Right lobe of liver (tissue), 6 donors: ENCODE measurements at regions not wholly inside any gene's neighbourhood (a gene's known extent, or its start where the extent isn't known, plus 50 kb on each side); places are given as distances from the start of the nearest gene placed in this dataset.

Experiments
- ATAC-seq, 4 donors: fragments of 200-7000 bp; cut with Tn5 transposase; one replicate each; pipeline ENCODE4 v1.9.1; 2020; ENCODE audit warnings: mild to moderate bottlenecking in 4 of 4, moderate library complexity in 4 of 4
- DNase-seq, 3 donors: peaks; one replicate each; pipeline ENCODE4 v3.0.0-alpha.2; 2020
- H3K27ac ChIP-seq, 3 donors: fragments of 200-600 bp; one replicate each; pipeline ENCODE4 v1.8.0; 2022
- H3K27me3 ChIP-seq, 2 donors: fragments of 200-600 bp; one replicate each; pipeline ENCODE4 v1.8.0; 2022
- H3K36me3 ChIP-seq, 4 donors: fragments of 200-600 bp; sonication (generic) in 1 of 4; one replicate each; pipeline versions ENCODE4 v1.5.1 to v1.8.0; 2017 to 2022; ENCODE audit warnings: control low read depth in 1 of 4
- H3K4me1 ChIP-seq, 4 donors: fragments of 200-600 bp; sonication (generic) in 1 of 4; one replicate each; pipeline versions ENCODE4 v1.5.1 to v1.8.0; 2017 to 2022; ENCODE audit warnings: control low read depth in 1 of 4
- H3K4me3 ChIP-seq, 3 donors: fragments of 200-600 bp; one replicate each; pipeline ENCODE4 v1.8.0; 2022
- H3K9me3 ChIP-seq, 4 donors: fragments of 200-600 bp; sonication (generic) in 1 of 4; one replicate each; pipeline versions ENCODE4 v1.5.1 to v1.8.0; 2017 to 2022; ENCODE audit warnings: control low read depth in 1 of 4
- CTCF ChIP-seq, 4 donors: fragments of 200-600 bp in 3 of 4; fragments of 450-650 bp in 1 of 4; IDR thresholded peaks; one replicate each; pipeline versions ENCODE4 v1.5.1 to v1.8.0; 2016 to 2022; ENCODE audit warnings: antibody characterized with exemption in 4 of 4, mild to moderate bottlenecking in 2 of 4
- POLR2A ChIP-seq: fragments of 450-650 bp; IDR thresholded peaks from one replicate; pipeline ENCODE4 v1.6.1; 2017; ENCODE audit warnings: antibody characterized with exemption, mild to moderate bottlenecking
- WGBS: methylation state at CpG from one replicate; pipeline ENCODE4 v1.1.6; 2018; ENCODE audit warnings: low coverage, low lambda C conversion rate; ENCODE audit not compliant: insufficient coverage; ENCODE audit errors: missing lambda C conversion rate; 5-methylcytosine and 5-hydroxymethylcytosine counted together
- intact Hi-C, 2 donors: fragments of 100-400 bp; cut with DNase I; formaldehyde crosslinking; loops; one replicate each; pipeline versions ENCODE4 v1.11.2 to v1.14.1; 2022
- donor health status: DM: no; HTN: yes; CAD: no.
- donor health status: DM: no; HTN: no; CAD: no.
- donor health status: DM: no; HTN: no; CAD: no.
- donor health status: DM: no; HTN: yes; CAD: no.
- donor health status: DM: no; HTN: yes; CAD: no.

GRCh38 chr2:60249879-60250278, 303.6 kb downstream of the BCL11A start:
- H3K27me3 ChIP-seq, result no peaks in the 10 kb centered on the region
- H3K9me3 ChIP-seq, result no peaks in the 10 kb centered on the region
- TF ChIP-seq POLR2A (no peak), CTCF (IDR thresholded peaks at IDR 0.05) (no peak)
- intact Hi-C loops, result no loop called here
- no peaks in the 10 kb centered on the region for H3K36me3 ChIP-seq
- no peak for ATAC-seq
- WGBS, result 80% methylated on average over 3 of the region's 5 CpGs
- no peak for DNase-seq
- no peak overlapping the region for H3K4me3 ChIP-seq
- peaks cover 0 to 6% (median 2%) of the 10 kb centered on the region in 4 donors for H3K4me1 ChIP-seq
- H3K27ac ChIP-seq, result no peak overlapping the region

DNA sequence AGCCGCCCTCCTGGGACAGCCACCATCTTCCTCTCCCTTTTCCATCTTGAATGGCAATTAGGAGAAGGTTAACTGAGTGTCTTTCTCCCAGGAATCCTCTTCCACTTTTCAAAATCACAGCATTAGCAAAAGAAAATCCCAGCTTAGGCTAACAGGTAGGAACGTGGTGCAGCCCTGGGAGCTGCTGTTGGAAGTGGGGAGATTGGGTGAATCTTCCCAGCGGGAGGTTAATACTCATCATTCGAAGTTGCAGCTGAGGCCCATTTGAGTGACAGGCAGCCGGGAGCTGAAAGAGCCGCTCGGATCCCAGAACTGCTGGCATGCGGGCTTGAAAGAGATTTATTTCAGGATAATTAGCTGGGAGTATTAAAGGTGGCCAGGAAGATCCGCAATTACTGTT, 306.0 kb downstream of the BCL11A start:
- Histone ChIP-seq H3K9me3 (no peaks in the 10 kb centered on the region), H3K4me1 (peaks cover 0 to 4% (median under 1%) of the 10 kb centered on the region in 4 donors), H3K4me3 (no peak overlapping the region), H3K36me3 (no peaks in the 10 kb centered on the region), H3K27me3 (no peaks in the 10 kb centered on the region), H3K27ac (no peak overlapping the region)
- DNase-seq (no peak), ATAC-seq (no peak)
- TF ChIP-seq CTCF (IDR thresholded peaks at IDR 0.05), result no peak
- TF ChIP-seq POLR2A, result no peak
- intact Hi-C loops, result no loop called here
- 84% methylated on average over 8 of the region's 9 CpGs for WGBS

DNA sequence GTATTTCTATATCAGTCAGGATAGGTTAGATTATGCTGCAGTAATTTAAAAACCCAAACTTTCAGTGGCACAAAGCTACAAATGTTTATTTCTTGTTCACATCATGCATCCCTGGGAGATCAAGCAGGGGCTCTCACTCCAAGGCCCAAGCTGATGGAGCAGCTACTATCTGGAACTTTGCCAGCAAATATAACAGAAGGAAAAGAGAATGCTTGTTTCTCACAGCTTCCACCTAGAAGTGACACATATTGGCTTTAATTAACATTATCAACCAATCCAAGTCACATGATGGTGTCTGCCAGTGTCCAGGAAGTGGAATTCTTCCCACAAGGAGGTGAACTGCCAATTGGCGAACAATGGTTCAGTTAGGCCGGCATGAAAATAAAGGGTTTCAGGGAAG, 306.9 kb downstream of the BCL11A start:
- intact Hi-C loops, result no loop called here
- Histone ChIP-seq H3K4me3 (no peak overlapping the region), H3K27ac (no peak overlapping the region), H3K27me3 (no peaks in the 10 kb centered on the region), H3K9me3 (no peaks in the 10 kb centered on the region), H3K4me1 (peaks cover 0 to 4% (median 0%) of the 10 kb centered on the region in 4 donors), H3K36me3 (no peaks in the 10 kb centered on the region)
- no peak for TF ChIP-seq CTCF (IDR thresholded peaks at IDR 0.05)
- TF ChIP-seq POLR2A, result no peak
- DNase-seq (no peak), ATAC-seq (no peak)
- 100% methylated on average over 2 of the region's 2 CpGs for WGBS

- no peak for ATAC-seq
- Histone ChIP-seq H3K27ac (no peak overlapping the region), H3K27me3 (no peaks in the 10 kb centered on the region), H3K4me1 (no peaks in the 10 kb centered on the region), H3K9me3 (no peaks in the 10 kb centered on the region), H3K36me3 (no peaks in the 10 kb centered on the region), H3K4me3 (no peak overlapping the region)
- intact Hi-C loops, result no loop called here
- WGBS, result 71% methylated on average over 3 of the region's 6 CpGs
- DNase-seq, result no peak
- no peak for TF ChIP-seq CTCF (IDR thresholded peaks at IDR 0.05)
- TF ChIP-seq POLR2A, result no peak
These were observed 319.0 kb downstream of the BCL11A start for GRCh38 chr2:60234274-60234986.
